GM18511 (cell line): ENCODE measurements at regions not wholly inside any gene's neighbourhood (a gene's known extent, or its start where the extent isn't known, plus 50 kb on each side); places are given as distances from the start of the nearest gene placed in this dataset.

Experiments
- ATAC-seq: cut with Tn5 transposase; IDR thresholded peaks from one replicate; pipeline ENCODE4 v1.9.1; 2021; ENCODE audit warnings: mild to moderate bottlenecking, moderate library complexity; ENCODE audit not compliant: unreplicated experiment

DNA sequence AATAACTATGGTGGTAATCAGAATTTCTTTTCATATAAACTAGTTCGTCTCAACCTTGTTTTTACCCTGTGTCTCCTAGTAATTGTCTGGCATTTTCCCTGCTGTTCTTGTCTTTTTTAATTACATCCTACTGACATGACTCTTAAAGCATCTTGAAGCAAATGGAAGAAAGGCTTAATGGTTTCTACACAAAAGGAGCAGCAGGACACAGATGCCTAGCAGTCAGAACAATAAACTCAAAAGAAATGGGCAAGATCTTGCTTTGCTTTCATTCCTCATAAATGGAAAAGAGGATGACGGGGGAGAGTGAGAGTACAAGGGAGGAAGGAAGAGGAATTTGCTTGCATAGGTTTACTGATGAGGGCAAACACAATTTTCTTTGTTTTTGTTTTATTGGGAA, 293.2 kb upstream of the EMCN start:
- ATAC-seq, result no peak

DNA sequence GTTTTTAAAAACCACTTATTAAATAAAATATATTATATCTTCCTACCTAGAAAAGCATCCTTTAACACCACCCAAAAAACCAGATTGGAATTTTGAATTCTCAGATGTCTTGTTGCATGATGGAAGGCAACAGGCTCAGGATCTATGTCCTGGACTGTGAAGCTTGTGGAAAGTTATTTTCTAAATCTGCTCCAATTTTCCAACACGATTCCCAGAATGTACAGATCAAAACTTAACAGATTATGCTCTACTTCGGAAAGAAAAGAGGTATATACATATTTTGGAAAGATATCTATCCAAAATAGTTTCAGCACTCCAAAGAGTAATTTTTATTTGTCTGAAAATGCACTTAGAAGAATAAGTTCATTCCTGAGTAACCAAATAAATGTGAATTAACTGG, 291.7 kb upstream of the EMCN start:
- ATAC-seq, result no peak

DNA sequence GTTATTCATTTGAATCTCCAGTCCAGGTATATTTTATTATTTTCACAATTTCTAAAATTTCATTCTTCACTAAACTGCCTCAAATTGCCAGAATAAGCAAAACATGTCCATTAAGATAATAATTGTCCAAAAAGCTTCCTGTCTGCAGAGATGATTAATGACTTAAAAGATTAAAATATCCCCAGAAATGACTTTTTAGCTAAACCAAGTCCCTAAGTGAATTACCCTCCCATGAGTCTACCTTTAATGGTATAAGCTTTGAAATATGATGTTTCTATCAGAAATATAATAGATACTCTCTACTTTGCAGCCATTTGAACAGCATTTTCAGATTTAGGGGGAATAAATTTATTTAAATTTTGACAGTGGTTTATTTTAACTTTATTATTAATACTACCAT, 289.2 kb upstream of the EMCN start:
- ATAC-seq, result no peak

DNA sequence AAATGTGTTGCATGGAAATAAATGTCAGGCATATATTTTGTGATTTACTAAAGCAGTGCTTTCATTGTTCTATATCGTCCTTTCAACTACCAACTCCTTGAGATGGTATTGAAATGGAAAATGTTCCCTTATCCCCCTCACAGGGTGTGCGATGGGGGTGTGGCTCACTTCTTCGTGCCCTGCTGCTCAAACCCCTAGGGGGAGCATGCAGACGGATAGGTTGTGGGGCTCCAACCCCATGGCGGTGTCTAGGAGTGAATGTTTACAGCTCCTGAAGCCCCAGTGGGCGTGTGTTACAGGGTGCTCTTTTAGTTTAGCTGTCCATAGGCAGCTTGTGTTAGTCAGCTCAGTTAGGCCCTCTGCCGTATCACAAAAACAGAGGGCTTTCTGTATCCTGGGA, 287.7 kb upstream of the EMCN start:
- ATAC-seq, result no peak

DNA sequence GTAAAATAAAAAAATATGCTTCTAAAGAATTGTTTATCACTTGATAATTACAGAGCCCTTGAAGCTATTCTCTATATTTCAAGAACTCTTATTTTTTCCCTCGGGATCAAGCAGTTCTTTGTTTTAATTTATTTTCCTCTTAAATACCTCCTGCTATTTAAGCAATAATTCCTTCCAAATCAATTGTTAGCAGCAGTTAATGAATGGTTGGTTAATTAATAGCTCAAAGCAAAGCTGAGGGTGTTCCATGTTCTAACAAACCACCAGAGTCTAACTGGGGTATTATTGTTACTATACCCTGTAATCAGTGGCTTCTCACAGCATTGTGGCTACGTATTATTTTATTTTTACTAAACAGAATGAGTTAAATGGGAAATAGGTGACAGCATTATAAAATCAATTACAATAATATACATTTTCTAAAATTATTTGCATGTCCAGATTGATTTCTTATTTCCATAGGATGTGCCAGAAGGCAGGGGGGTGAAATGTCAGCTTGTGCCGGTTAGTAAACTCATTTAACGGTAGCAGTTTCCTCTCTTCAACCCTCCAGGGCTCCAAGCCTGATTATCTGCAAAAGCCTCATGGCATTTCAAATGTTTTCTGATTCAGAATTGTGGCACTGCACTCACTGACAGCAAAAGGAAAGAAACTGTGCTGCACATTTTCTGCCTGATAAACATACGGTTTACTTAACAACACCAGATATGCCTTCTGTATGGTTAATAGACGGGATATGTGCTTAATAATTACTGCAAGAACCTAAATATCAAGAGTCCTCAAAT, 286.9 kb upstream of the EMCN start:
- ATAC-seq, result no peak

DNA sequence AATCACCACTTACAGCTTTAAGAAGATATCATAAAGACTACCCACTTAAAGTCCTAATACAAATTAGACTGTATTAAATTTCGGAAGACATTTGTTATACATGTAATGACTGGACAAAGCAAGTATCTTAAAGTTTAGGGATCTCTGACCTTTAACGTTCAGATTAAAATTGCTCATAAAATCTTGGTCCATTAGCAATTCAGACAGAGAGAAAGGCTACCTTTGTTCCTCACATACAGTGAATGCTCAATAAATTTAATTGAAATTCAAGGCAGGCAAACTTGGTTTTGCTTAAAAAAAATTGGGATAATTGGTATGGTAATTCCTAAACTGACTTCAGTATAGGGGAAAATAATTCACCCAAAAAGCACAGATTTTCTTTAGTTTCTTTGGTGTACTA, 285.9 kb upstream of the EMCN start:
- no peak for ATAC-seq

DNA sequence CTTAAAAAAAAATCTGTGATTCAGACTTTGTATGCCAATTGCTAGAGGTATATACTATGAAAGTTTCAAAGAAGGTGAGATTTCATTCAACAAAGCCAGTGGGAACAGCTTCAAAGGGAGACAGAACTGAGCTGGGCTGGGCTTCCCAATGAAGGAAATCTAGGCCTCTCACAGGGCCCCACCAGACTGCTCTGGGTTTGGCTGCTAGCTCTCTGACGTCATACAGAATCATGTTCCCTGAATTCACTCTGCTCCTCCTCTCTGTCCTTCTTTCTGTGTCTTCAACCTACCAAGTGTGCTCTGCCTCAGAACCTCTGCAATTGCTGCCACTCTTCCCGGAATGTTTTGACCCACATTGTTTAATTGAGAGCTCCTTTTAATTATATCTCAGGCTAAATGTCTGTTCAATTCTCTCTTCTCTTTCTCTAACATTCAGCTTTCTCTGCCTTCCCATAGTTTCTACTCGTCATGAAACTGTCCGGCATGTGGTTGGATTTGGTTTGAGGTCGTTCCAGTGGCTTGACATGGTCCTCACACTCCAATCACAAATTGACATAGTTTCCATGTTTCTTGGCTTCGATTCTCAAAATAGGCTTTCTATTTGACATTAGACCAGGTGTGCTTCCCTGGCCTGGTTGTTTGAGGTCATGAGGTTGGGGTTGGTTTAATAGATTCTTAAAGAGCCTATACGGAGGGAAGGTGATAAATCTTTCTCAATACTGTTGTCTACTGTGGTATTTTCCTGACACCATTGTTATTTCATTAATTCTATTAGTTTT, 282.1 kb upstream of the EMCN start:
- no peak for ATAC-seq

DNA sequence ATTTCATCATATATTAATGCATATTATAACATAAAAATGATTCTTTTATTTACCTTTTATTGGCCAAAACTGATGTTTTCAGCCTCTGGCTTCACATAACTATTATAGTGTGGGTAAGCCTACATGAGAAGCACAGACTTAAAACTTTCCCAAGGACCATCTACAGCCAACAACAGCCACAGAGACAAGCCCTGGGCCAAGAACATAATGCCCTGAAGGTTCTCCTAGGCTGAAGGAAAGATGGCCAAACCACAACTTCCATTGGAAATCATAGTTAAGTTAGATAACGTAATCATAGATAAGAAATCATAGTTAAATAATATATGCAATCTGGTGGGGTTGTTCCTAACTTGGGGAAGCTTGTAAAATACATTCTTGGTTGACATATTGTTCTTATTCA, 280.0 kb upstream of the EMCN start:
- no peak for ATAC-seq

DNA sequence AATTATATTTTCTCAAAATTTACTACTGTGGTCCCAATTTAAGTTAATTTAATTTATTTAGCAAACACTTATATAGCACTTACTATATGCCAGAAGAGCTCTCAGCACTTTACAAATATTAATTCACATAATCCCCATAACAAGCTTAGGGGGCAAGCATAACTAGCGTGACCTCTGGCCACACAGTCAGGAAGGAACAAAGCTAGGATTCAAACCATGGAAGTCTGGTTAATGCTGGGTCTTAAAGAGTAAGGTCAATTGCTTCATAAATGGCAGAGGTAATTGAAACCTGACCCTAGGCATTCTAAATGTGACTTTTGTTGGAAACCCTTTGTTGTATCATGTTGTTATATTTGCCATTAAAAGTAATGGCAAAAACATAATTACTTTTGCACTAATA, 279.5 kb upstream of the EMCN start:
- ATAC-seq, result no peak

DNA sequence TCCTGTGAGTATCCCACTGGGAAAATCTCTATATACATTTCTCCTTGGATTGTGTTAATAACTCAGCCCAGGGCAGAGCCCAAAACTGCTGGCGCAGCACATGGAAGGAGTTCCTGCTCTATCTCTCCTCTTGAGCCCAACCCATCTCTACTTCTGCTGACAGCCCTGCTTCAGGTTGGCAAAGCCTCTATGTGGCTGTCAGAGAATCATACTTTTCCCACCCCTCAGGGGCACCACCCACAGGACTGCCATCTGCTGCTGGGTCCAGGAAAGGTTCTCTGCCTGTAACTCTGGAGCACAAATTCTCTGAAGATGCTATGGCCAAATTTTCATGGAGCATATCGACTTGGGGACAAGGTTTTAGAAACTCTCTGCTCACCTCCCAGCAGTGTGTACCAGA, 278.5 kb upstream of the EMCN start:
- no peak for ATAC-seq

DNA sequence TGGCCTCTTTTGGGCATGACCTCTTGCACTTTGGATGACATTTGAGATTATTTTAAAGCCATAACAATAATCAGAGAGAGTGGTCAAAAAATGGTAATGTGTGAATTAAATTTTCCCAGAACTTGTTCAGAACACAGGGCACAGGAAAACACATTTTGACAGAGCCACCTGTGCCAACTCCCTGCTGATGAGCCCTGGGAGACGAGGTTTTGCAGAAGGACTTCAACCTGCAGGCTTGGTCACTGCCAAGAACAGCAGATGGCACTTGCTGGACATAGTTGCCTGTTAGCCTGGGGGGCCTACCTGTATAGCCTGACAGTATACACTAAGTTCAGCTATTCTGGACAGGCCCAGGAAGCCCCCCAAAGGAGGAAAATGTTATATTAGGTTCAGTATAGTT, 277.8 kb upstream of the EMCN start:
- ATAC-seq, result no peak

DNA sequence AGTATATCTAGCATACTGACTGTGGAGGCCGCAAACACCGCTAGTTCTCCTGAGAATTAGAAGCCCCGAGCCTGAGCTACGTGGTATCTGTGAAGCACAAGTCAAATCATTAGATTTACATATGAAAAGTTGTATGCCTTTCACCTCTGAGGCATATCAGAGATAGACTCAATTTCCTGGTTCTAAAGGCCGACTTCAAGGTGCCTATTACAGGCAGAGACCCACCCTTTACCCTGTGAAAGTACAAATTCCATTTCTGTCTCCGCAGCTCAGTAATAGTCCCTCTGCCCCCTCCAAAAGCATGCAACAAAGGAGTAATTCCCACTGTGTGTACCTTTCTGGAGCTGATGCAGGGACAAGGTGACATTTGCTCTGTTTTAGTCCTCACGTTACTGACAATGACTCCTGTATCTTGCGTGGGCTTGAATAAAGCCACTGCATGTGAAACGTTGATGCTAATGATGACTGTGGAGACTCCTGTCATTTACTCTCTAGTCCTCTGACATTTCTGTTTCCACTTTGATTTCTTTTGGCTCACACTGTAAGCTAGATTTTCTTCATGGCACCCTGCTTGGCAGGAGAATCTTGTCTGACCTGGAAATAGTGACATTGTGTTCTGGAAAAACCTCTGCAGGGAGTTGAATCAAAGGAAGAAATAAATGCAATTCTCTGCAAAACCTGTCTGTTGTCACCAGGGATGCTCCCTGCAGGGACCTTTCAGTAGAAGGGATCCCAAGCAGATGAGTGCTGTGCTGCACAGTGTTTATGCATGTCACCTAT, 273.2 kb upstream of the EMCN start:
- no peak for ATAC-seq

DNA sequence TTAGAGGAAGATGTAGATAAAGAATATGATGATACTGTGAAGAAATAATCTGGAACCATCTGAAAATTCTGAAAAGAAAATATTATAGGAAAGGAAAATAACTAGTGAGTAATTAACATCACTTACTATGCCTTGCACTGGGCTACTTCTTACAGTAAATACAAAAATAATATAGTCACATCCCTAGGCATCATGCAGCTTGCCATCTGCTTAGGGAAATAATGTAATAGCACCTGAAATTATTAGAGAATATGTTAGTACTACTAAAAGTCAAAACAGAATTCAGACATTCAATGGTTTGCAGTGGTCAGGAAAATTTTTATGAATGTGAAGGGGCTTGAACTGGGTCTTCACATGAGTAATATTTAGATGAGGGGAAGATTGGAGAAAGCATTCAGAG, 272.2 kb upstream of the EMCN start:
- ATAC-seq, result no peak

DNA sequence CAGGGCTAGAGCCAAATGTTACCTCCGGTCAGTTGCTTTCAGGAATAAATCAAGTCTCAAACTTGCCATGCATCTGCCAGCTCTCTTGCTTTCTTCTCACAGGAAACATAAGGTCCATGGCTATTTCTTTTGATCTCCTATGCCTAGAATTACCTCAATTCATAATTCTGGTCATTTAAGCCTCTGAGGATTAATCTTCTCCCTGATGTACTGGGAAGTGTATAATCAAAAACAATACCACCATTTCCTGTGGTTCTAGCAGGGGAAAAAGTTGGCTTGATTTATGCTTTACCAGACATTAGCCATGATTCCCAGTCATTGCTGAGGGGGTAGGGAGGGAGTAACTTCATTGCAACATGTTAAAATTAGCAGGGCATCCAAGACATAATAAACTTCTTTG, 268.7 kb upstream of the EMCN start:
- ATAC-seq, result no peak

DNA sequence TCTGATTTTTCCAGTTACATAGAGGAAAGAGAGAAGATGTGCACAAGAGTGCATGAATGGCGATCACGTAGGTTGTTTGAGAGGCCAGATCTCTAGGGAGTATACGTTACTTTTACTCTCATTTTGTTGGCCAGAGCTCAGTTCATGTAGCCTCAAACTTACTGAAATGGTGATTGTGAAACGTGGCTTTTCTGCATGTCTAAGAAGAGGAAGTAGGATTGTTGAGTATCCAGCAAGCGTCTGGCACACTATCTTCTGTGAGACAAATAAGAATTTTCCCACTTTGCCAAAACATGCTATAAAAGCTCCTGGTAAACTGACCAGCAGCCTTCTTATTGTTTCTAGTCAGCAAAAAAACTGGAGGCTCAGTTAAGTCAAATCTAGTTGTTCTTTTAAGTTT, 264.5 kb upstream of the EMCN start:
- ATAC-seq, result no peak

DNA sequence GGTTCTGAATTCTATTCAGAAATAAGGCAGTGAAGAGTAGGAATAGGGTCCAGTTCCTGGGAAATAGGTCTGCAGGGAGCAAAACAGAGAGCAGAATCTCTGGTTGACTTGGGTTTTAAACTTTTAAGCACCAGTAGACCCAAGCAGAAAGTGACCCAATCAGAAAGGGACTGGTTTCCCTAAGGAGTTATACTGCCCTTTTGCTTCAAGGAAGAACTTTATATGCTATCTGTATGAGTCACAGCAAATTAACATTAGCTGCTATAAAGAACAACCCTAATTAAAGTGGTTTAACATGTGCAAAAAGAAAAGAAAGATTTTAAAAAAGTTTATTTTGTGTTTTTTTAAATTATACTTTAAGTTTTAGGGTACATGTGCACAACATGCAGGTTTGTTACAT, 263.6 kb upstream of the EMCN start:
- ATAC-seq, result no peak

DNA sequence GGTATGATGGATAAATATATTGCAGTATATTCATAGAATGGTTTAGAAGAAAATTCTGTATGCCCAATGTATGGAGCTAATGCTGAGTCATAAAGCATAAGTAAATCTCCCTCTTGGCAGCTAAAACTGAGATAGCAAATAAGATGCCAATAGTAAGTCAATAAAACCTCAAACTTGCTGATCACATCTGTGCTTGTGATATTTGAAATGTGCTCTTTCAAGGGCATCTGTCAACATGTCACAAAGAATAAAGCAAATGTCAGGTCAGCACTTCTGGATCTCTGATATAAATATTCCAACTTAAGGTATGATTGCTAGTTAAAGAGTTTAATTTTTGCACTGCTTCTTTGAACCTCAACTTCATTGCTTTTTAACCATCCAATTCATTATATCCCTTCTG, 262.3 kb upstream of the EMCN start:
- ATAC-seq, result no peak

DNA sequence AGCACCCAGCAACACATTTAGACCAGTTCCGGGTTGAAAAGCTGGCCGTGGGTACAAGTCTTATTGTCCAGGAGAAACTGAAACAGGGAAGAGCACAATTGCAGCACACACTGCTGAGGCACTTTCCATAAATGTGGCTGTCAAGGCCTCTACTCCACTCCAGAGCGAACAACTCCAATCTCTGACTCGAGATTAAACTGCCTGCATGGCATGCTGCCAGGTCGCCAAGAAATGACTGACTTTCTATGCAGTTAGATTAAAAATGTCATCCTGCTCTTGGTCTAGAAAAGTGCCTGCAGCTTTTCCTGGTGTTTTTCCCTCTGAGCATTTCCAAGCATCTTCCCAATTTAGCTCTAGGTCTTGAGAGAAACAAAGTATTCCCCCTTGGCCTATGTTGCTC, 260.6 kb upstream of the EMCN start:
- ATAC-seq, result no peak

DNA sequence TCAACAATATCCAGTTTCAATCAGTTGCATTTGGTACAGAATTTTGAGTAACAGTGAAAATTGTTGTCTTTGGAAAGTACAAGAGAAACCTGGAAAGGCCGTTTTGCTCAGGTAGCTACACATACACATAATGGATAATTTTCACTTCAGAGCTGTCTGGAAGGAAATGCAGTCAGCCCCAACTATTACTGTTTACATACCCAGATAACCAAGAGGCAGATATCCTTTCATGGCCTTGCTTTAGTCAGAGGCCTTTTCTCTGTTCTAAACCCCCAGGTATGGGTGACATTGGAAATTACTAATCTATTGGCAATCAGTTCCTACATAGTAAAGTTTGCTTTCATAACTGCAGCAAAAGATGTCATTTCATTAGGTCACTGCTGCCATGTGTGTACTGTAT, 244.9 kb upstream of the EMCN start:
- no peak for ATAC-seq

DNA sequence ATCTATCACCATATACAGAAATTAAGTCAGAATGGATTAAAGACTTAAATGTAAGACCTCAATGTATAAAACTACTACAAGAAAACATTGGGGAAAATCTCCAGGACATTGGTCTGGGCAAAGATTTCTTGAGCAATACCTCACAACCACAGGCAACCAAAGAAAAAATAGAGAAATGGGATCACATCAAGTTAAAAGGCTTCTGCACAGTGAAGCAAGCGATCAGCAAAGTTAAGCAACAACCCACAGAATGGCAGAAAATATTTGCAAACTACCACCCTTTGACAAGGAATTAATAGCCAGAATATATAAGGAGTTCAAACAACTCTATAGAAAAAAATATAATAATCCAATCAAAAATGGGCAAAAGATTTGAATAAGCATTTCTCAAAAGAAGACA, 236.9 kb upstream of the EMCN start:
- ATAC-seq, result no peak

DNA sequence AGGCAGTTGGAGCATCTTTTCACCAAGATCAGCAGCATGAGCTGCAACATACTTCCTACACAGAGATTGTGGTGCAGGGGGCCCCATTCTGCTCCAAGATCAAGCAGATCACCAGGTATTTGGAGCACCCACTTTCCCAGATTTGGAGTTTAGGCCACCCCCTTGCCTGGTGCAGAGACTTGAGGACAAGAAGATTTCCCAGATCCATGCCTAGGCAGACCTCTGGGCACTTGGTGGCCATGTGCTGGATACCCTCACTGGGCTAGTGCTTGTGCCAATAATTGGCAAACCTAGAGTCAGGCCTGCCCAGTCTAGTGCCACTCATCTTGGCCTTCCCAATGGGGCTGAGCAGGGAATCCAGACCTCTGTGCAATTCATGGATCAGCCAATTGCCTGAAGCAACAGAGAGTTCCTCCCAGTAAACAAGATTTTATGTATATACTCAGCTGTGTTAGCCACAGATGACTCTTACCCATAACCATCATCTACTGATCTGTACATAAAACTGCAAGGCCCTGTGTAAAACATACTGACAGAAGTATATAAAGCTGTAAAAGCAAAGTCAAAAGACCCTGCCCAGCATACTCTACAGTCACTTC, 228.4 kb upstream of the EMCN start:
- ATAC-seq, result no peak
